Activated T-helper 1 cell treated with anti-CD3 and anti-CD28 coated beads, Interleukin-2, amount 50 U/mL, for 16 hours (primary cell): ENCODE measurements at regions not wholly inside any gene's neighbourhood (a gene's known extent, or its start where the extent isn't known, plus 50 kb on each side); places are given as distances from the start of the nearest gene placed in this dataset.

ENCODE experiments used
- DNase-seq, 2 donors: peaks; one replicate each; pipeline ENCODE4 v3.0.0-alpha.2; 2020; ENCODE audit warnings: low read depth in 1 of 2, low spot score in 1 of 2

DNA sequence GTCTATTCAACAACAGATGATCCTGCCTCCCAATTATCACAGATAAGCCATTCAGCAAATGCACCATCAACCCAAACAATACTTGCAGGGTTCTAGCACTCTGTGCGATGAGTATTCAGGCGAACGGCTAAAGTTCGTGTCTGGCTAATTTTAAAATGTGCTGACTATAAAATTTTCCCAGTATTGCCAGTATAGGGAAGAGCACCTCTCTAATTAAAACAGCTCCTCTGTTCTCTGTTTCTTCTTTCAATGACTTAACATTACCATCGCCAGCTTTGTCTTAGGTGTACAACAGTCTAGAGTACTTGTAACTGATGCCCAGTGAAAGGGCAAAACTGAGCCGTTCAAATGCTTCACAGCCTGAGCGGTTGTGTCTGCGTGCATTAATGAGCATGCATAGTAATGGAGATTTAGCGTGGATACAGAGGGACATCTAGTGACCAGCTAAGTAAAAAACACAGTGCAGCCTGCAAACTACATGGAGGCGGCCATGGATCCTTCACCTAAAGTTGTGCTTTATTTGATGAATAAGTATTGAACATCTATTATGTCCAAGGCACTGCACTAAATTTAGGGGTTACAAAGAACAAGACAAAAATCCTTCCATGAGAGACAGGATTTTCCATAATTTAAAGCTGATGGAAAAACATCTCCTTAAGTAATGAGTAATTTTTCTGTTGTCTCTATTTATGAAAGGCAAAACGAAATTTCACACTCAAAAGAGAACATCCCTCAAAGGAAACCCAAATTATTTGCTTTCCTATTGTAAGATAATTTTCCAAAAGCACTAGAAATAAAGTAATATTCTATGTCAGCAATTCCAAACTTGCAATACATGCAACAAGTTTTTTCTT, 120.0 kb downstream of the SETD4 start:
- DNase-seq: no peak

DNA sequence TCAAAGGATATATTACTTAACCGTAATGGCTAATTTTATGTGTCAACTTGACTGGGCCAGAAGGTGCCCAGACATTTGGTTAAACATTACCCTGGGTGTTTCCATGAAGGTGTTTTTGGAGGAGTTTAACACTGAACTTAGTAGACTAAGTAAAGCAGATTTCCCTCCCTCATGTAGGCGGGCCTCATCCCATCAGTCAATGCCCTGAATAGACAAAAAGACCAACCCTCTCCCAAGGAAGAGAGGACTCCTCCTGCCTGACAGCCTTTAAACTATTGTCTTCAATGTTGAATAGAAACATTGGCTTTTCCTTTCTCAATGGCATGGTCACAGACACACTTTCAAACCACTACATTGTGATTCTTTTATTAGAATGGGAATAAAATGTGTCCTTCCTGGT, 121.9 kb downstream of the SETD4 start:
- no peak for DNase-seq

DNA sequence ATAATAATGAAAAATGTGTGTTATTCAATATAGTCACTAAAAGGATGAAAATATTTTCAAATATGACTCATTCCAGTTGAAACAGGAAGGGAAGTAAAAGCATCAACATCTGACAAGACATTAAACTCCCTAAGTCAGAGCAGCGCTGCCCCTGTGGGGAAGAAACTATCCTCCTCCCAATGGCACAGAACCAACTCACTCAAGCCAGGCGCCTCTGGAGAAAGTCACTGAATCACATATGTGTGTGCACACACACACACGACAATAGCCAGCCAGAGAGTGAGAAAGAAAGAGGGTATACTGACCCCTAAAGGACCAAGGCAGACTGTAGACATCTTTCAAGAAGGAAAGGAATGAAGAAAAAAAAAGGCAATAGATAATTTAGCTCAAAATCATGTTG, 126.9 kb downstream of the SETD4 start:
- DNase-seq: no peak

DNA sequence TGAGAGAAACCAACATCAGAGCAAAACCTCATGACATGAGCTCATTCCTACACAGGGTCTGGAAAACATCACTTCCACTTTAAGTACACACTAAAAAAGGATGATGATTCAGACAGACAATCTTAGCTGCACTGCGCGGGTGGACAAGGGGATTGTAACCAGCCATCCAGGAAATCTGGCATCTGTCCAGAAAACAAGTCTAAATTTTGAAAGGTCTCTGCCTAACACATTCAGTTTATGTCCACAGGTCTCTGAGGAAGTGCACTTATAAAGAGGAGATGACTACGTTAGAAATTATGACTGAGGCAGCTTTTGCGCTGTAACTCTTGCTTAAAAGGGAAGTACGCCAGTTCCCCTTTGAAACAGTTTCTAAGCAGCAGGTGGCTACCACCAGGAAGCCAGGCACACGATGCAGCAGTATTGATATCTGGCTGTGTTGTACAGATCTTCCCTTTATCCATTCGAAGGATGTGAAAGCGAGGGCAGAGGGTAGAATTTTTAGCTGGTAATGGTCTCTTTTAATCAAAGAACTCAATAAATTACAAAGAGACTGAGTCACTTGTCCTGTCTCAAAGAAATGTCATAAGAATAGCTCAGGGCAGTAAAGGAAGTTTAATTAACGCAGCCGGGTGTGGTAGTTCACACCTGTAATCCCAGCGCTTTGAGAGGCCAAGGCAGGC, 128.0 kb downstream of the SETD4 start:
- DNase-seq: no peak

DNA sequence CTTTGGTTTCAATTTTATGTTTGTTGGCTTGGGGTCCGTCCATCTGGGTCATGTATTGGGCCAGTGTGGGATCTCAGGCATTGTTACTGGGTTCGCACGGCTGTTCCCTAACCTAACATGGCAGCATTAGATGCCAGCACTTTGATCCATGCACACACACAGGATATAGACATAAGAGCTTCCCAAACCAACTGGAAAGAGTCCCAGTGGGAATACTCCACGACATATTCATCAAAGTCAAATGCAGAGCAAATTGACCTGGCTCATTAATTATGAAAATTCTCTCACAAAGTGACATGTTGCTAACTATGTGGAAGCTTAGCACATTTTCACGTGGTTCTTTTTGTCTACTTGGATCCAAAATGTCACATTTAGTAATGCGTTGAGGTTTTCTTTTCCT, 130.4 kb downstream of the SETD4 start:
- DNase-seq: no peak

DNA sequence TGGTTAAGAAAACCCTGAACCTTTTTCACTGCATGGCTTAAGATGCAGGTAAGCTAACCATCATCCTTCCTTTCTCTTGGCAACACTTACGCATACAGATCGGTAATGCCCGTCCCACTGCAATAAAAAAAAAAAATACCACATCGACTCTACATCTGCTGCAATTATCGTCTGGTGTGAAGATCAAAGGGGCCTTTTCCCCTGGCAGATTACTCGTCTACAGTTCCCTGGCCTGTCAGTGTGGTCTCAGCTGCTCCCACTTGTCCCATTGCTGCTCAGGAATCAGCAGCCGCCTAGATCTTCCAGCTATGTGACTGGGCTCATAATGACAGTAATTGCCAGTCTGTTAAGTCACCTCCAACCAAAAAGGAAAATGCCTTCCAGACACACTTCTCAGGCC, 133.1 kb downstream of the SETD4 start:
- DNase-seq: no peak

DNA sequence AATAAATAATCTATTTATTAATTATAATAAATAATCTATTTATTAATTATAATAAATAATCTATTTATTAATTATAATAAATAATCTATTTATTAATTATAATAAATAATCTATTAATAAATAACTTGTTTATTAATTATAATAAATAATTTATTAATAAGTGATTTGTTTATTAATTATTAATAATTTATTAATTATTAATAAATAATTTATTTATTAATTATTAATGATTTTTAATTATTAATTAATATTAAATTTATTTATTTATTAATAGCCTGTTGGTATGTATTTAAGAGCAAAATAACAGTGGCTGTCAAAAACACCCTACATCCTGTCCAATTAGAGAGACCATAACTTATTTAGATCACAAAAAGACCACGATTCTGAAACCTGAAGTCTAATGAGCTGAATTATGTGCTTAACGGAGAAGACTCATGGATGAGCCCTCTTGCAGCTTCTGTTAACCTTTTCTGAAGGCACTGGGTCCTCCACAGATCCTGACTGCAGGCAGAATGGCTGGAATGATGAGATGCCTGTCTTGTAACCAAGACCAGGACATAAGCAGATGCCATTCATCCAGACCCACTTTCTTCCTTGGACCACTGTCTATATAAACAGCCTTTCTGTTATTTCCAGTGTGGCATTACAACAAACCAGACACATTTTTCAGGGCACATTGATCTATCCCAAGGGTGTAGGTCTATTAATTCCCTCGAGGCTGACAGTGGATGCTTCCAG, 134.2 kb downstream of the SETD4 start:
- no peak for DNase-seq

DNA sequence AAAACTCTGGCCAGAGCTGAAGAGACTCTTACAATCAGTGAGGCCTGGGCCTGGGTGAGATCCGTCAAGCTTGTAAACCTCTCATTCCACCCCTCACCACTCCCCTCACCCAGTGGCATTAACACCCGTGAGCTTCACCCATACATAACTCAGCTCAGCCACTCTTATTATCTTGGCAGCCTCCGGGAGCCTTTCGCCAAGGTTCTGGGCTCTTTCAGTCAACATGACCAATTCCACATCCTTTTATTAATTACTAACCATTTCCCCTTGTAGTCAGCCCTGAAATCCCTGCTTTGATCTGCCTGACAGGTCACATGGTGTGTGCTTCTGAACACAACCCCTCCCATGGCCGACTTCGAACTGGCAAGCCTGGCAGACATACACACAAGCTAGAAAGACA, 134.8 kb downstream of the SETD4 start:
- no peak for DNase-seq

DNA sequence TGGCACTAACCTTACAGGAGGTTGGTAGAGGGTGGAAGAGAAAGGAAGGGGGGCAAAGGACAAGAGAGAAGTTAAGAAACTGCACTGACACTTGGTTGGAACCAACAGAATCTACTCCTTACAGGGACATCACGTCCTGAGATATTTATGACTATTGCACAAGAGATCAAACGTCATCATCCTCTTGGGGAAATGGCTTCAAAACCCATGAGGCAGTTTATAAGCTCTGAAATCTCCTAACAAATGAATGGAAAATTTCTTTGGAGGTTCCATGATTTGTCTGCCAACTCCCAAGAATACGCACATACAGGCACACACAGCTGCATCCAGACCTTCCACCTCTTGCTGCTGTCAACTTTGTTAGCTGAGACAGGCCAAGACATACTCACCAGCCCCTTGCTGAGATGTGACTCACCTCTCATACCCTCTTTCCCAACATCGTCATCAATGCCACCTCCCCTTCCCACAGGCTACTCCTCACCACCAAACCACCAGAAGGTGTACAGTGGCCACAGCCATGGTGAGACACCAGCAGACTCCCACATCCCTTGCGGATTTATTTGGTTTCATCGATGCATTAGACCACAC, 135.5 kb downstream of the SETD4 start:
- no peak for DNase-seq

DNA sequence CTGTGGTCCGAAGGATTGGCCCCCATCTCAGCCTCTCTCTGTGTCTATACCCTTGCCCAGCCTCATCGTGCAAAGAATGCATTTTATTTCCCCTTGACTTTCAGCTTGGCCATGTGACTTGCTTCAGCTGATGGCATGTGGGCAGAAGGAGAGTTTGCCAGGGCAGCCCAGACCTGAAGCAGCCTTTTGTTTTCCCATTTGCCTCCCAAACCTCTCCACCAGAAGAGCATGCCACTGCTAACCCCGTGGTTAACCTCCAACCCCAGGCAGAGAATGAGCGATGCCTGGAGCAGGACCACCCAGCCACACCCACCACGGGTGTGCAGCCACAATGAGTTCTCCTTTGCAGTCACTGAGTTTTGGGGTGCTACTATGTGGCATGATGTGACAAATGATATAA, 136.4 kb downstream of the SETD4 start:
- DNase-seq: no peak

DNA sequence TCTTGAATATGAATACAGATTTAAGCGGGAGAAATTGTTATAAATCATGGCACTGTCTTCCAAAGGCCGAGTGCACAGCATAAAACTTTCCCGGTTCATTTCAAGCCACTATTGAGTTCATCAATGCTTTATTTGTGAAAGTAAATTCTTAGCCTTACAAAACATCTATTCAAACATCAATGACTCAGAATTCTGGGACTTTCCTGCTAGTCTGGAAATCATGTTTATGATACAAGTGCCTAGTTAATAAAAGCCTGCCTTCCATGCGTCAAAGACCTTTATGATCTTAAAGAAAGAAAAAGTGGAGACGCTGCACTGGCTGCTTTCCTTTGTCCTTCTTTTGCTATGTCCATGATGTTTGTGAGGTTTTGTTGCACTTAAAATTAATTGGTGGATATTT, 137.7 kb downstream of the SETD4 start:
- DNase-seq: no peak

DNA sequence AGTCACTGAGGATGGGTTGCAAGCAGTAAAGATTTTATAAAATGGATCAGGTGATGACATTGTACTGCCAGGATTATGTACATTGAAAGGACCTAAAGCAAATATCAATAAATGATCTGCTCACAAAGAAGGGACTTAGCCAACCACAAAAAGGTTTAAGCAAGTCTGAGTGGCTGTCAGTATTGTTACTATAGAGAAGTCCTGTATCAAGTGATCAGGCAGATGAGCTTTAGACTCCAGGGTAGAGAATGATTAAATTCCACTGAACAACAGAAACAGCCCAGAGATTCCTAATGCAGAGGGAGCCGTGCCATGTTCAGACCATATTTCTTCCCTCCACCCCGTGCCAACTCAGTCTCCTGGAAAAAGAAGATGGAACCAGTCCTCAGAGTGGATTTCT, 138.9 kb downstream of the SETD4 start:
- no peak for DNase-seq

DNA sequence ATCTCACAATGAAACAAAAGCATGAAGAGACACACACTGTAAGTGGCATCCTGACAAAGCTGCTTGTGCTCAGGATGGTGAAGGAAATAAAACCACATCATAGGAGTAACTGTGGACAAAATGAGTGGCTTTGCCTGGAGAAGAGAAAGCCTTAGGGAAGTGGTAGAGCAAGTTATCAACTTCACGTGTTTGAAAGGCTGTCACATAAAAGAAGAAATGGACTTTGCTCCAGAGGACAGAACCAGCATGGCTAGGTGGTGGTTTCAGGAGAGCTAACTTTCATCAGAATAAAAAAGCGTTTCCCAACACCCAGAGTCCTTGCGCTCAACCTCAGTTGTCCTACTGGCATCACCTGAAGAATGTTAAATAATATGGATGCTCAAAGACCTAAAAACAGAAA, 139.9 kb downstream of the SETD4 start:
- no peak for DNase-seq

DNA sequence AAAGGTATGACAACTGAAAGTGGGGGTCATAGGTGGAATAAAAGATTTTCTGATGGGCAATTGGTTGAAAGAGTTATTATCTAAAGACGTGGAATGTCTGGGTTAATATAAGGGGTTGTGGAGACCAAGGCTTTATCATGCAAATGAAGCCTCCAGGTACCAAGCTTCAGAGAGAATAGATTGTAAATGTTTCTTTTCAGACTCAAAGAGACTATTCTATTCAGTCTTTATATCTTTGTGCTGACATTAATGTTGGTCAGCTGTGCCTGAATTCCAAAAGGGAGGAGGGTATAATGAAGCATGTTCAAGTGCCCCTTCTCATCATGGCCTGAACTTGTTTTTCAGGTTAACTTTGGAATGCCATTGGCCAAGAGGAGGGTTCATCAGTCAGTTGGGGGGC, 145.3 kb downstream of the SETD4 start:
- DNase-seq: no peak

DNA sequence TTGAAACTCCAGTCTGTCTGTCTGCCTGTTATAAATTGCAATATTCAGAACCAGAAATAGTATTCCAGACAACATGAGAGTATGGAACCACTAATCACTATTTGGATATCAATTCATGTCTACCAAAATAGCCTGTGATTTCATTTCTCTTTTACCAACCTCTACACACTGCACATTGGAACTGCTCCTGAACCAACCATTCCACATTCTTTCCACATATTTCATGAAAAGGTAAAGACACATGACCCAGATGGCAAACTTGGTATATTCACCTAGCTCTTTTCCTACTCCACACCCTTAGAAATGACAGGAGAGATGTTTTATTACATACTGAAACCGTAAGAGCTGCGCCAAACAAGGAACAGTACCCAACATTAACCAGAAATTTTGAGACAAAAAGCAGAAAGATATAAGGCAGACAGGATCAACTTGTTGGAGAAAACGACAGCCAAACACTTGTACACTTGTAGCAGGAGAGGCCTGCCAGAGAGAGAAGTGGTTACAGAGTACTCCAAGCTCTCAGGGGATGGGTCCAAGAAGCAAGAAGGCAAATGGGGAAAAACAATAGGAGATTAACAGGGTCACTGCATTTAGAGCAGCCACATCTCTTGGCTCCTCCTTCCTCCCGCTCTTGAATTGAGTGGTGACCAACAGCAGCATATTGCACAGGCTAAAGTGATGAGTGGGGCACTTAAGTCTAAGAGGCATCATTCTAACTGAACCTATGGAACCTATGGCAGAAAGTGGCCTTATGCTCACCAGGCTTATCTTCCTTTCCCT, 148.7 kb downstream of the SETD4 start:
- no peak for DNase-seq

DNA sequence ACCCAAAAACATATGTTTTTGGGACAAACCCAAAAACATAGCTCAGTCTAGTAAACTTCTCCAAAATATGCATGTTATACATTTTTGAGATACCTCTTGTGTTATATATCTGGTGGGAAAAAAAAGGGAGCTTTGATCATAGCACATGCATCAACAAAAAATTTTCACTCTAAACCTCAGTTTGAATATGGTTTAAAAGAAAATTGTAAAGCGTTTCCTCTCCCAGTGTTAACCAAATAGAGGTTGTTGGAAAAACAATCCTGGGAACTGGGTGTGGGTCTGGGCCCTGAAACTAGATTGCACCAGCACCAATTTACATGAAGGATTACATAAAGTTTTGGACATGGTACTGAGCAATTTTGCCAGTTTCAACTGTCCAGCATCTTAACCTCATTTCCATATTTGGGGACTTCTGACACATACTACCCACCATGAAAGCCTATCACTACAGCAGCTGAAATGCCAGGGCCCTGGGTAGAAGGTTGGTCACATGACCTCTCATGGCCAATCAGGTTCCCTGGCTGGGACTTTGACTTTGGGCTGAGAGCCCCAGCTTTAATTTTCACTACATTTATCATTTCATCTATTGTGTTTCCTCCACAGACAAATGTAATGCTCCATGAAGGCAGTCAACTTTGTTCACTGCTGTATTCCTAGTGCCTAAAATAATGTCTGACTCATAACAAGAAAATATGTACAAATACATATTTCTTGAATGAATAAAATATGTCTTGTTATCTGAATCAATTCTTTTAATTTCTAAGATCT, 150.7 kb downstream of the SETD4 start:
- DNase-seq: no peak

DNA sequence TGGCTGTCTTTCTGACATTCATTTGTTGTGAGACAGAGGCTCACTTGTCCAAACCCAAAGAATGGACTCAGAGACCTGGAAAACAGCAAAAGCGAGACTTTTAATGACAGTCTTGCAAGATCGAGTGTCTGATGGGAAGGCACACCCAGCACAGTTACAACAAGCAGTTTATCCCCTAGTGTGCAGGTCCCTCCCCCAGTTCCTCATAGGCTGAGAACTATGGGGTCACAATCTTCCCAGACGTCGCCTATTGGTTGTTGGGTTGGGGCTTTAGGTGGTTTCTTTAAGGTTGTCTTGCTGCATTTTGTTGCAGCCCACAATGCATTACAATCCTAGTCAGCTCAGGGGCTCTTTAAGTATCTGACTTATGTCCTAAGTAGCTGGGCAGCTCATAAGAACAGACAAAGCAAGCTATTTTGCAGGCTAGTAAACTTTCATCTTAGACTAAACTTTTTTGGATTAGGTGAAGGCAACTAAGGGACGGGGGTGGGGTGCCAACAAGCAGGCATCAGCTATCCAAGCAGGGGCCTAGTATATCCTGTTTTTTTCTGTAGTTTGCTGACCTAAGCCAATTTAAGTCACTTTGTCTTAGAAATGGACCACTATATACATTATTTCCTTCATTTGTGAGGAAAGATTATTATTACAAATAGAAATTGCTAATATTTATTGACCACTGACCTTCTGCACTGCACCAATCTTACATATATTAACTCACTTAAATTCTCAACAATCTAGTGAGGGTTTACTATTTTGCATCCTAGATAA, 151.8 kb downstream of the SETD4 start:
- no peak for DNase-seq

DNA sequence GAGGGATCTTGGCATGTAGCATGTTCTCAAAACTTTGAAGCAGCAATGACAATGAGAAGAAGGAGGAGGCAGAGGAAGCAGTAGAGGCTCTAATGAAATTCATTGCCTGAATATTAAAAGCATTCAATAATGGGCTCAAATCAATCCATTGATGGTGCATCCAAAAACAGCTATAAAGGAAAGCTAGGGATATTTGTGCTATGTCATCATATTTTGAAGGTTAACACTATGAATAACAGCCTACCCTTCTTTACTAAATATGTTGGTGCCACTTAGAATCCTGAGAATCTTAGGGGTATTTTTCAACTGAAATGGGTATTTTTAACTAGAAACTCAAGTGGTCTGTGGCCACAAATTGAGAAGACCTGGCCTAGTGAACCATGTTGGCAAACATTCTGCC, 153.7 kb downstream of the SETD4 start:
- DNase-seq: no peak

DNA sequence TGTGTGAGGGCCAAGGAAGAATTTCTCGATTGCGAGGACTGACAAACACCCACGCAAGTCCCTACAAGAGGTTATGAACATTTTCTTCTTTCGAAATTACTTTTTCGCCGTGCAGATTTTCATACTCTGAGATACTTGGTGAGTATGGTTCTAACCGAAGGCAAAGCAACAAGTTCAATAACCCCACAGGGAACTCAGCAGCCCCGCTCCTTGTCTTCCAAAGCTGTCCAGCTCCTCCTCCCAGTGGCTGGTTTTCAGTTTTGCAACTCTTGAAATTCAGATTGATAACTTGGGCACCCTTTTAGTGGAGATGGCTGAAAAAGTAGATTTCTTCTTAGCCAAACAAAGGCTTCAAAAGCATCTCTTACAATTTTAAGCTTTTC, 154.4 kb downstream of the SETD4 start:
- no peak for DNase-seq
